Suprapubic skin (tissue), 4 donors: ENCODE measurements at regions not wholly inside any gene's neighbourhood (a gene's known extent, or its start where the extent isn't known, plus 50 kb on each side); places are given as distances from the start of the nearest gene placed in this dataset.

ENCODE experiments used
- DNase-seq, 2 donors: peaks; one replicate each; pipeline ENCODE4 v3.0.0-alpha.2; 2019; ENCODE audit warnings: low spot score in 2 of 2
- H3K27ac ChIP-seq: fragments of 200-600 bp; sonication (generic); one replicate; pipeline ENCODE4 v1.5.1; 2019
- H3K27me3 ChIP-seq: fragments of 200-600 bp; sonication (generic); one replicate; pipeline ENCODE4 v1.5.1; 2019
- H3K36me3 ChIP-seq: fragments of 200-600 bp; sonication (generic); one replicate; pipeline ENCODE4 v1.5.1; 2019
- H3K4me1 ChIP-seq: fragments of 200-600 bp; sonication (generic); one replicate; pipeline ENCODE4 v1.5.1; 2019
- H3K4me3 ChIP-seq: fragments of 200-600 bp; sonication (generic); one replicate; pipeline ENCODE4 v1.5.1; 2019; ENCODE audit warnings: mild to moderate bottlenecking
- H3K9me3 ChIP-seq: fragments of 200-600 bp; sonication (generic); one replicate; pipeline ENCODE4 v1.5.1; 2019
- CTCF ChIP-seq, 2 donors: fragments of 200-600 bp in 1 of 2; fragments of 450-650 bp in 1 of 2; sonication (generic) in 1 of 2; IDR thresholded peaks; one replicate each; pipeline ENCODE4 v1.5.1; 2016 to 2019; ENCODE audit warnings: antibody characterized with exemption in 2 of 2, mild to moderate bottlenecking in 1 of 2, moderate library complexity in 1 of 2
- EP300 ChIP-seq: sonication (generic); formaldehyde crosslinking; IDR thresholded peaks from one replicate; pipeline ENCODE4 v1.6.1; 2017; ENCODE audit warnings: antibody characterized with exemption
- POLR2A ChIP-seq, 2 donors: fragments of 450-650 bp; IDR thresholded peaks; one replicate each; pipeline ENCODE4 v1.6.1; 2017; ENCODE audit warnings: antibody characterized with exemption in 2 of 2, mild to moderate bottlenecking in 2 of 2, moderate library complexity in 2 of 2
- POLR2AphosphoS5 ChIP-seq, 3 donors: sonication (generic); formaldehyde crosslinking; IDR thresholded peaks; one replicate each; pipeline ENCODE4 v1.6.1; 2017; ENCODE audit warnings: antibody characterized with exemption in 3 of 3
- WGBS: methylation state at CpG from one replicate; pipeline ENCODE4 v1.1.5; 2018; 5-methylcytosine and 5-hydroxymethylcytosine counted together

GRCh38 chr12:34394211-34395055, 372.1 kb downstream of the ALG10 start:
- TF ChIP-seq EP300 (no peak), POLR2AphosphoS5 (IDR thresholded peaks at IDR 0.05) (no peak)
- DNase-seq, result peak; percentile 46 to 55
- H3K4me1 ChIP-seq, result no peaks in the 10 kb centered on the region
- H3K9me3 ChIP-seq, result peaks cover 35% of the 10 kb centered on the region
- H3K36me3 ChIP-seq, result no peaks in the 10 kb centered on the region
- no peak overlapping the region for H3K4me3 ChIP-seq
- H3K27ac ChIP-seq, result no peak overlapping the region
- H3K27me3 ChIP-seq, result peaks cover 3% of the 10 kb centered on the region
- 70% methylated on average over 29 of the region's 29 CpGs for WGBS

- Histone ChIP-seq H3K27me3 (no peaks in the 10 kb centered on the region), H3K4me3 (no peak overlapping the region), H3K36me3 (no peaks in the 10 kb centered on the region), H3K4me1 (no peaks in the 10 kb centered on the region), H3K27ac (no peak overlapping the region), H3K9me3 (peaks cover 32% of the 10 kb centered on the region)
- TF ChIP-seq POLR2A (IDR thresholded peaks at IDR 0.05), result no peak
- no peak for TF ChIP-seq POLR2AphosphoS5 (IDR thresholded peaks at IDR 0.05)
- no peak for TF ChIP-seq CTCF (IDR thresholded peaks at IDR 0.05)
- TF ChIP-seq EP300, result no peak
- 73% methylated on average over 22 of the region's 28 CpGs for WGBS
- DNase-seq, result peak; percentile 26 to 27
Observed at GRCh38 chr12:34395056-34396005, 373.0 kb downstream of the ALG10 start.

- DNase-seq, result peak; percentile 28 to 64
- H3K36me3 ChIP-seq, result no peaks in the 10 kb centered on the region
- no peak overlapping the region for H3K27ac ChIP-seq
- no peak for TF ChIP-seq POLR2AphosphoS5 (IDR thresholded peaks at IDR 0.05)
- TF ChIP-seq CTCF (IDR thresholded peaks at IDR 0.05), result no peak
- TF ChIP-seq EP300, result no peak
- TF ChIP-seq POLR2A (IDR thresholded peaks at IDR 0.05), result no peak
- WGBS, result 74% methylated on average over 25 of the region's 27 CpGs
- H3K27me3 ChIP-seq, result no peaks in the 10 kb centered on the region
- no peak overlapping the region for H3K4me3 ChIP-seq
- H3K9me3 ChIP-seq, result peaks cover 32% of the 10 kb centered on the region
- H3K4me1 ChIP-seq, result no peaks in the 10 kb centered on the region
Observed at GRCh38 chr12:34396006-34396860, 373.9 kb downstream of the ALG10 start.

GRCh38 chr12:34396861-34397590, 374.7 kb downstream of the ALG10 start:
- no peaks in the 10 kb centered on the region for H3K36me3 ChIP-seq
- peaks cover 34% of the 10 kb centered on the region for H3K9me3 ChIP-seq
- DNase-seq, result peak; percentile 46 to 69
- H3K4me1 ChIP-seq, result no peaks in the 10 kb centered on the region
- H3K4me3 ChIP-seq, result no peak overlapping the region
- H3K27ac ChIP-seq, result no peak overlapping the region
- H3K27me3 ChIP-seq, result no peaks in the 10 kb centered on the region
- TF ChIP-seq CTCF (IDR thresholded peaks at IDR 0.05) (no peak), EP300 (no peak), POLR2AphosphoS5 (IDR thresholded peaks at IDR 0.05) (no peak), POLR2A (IDR thresholded peaks at IDR 0.05) (no peak)
- WGBS, result 53% methylated on average over 9 of the region's 20 CpGs
